ENCODE measurements at regions not wholly inside any gene's neighbourhood (a gene's known extent, or its start where the extent isn't known, plus 50 kb on each side); places are given as distances from the start of the nearest gene placed in this dataset.

DNA sequence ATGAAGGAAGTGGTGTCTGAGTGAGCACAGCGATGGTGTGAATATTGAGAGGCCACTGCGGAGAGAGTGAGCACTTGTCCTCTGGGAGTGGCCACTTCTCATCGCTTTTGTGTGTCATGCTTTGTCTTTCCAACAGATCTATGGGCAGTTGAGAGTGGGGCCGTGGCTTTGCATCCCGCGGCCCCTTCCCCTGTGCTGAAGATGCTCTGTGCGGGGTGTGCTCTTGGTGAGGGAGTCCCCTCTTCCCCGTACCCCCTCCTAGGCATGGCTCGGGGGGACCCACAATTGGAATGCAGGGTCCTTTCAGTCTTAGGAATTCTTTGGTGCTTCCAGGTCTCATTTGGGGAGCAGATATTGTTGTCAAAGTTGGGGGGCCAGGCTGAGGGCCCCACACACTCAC lies 197.3 kb upstream of the WSCD1 start:
- TF ChIP-seq, protein P1, sequence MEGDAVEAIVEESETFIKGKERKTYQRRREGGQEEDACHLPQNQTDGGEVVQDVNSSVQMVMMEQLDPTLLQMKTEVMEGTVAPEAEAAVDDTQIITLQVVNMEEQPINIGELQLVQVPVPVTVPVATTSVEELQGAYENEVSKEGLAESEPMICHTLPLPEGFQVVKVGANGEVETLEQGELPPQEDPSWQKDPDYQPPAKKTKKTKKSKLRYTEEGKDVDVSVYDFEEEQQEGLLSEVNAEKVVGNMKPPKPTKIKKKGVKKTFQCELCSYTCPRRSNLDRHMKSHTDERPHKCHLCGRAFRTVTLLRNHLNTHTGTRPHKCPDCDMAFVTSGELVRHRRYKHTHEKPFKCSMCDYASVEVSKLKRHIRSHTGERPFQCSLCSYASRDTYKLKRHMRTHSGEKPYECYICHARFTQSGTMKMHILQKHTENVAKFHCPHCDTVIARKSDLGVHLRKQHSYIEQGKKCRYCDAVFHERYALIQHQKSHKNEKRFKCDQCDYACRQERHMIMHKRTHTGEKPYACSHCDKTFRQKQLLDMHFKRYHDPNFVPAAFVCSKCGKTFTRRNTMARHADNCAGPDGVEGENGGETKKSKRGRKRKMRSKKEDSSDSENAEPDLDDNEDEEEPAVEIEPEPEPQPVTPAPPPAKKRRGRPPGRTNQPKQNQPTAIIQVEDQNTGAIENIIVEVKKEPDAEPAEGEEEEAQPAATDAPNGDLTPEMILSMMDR (IDR thresholded peaks at IDR 0.05; ENCODE audit: insufficient read depth, low read length, poor library complexity, severe bottlenecking) = no peak
- no peak for TF ChIP-seq EZH2phosphoT487 (conservative IDR thresholded peaks at IDR 0.05; ENCODE audit: low read length)

Data from SU-DHL-6 (cell line).